IMR-90 (cell line): ENCODE measurements at regions not wholly inside any gene's neighbourhood (a gene's known extent, or its start where the extent isn't known, plus 50 kb on each side); places are given as distances from the start of the nearest gene placed in this dataset.

Source experiments
- MXI1 ChIP-seq: IDR thresholded peaks from 2 replicates; pipeline ENCODE4 v1.6.1; 2012; ENCODE audit warnings: low read depth, mild to moderate bottlenecking, low read length, moderate library complexity, borderline replicate concordance
- POLR2A ChIP-seq: IDR thresholded peaks from 2 replicates; pipeline ENCODE4 v1.6.1; 2012; ENCODE audit warnings: mild to moderate bottlenecking, low read depth, low read length
- RFX5 ChIP-seq: IDR thresholded peaks from 2 replicates; pipeline ENCODE4 v1.8.0; 2012; ENCODE audit warnings: low read depth, mild to moderate bottlenecking, low read length, moderate library complexity
- SMC3 ChIP-seq: fragments of 150-350 bp; IDR thresholded peaks from 2 replicates; pipeline ENCODE4 v1.6.1; 2016; ENCODE audit warnings: low read depth, mild to moderate bottlenecking, antibody characterized with exemption, low read length, moderate library complexity
- TF ChIP-seq, protein P1 (sequence below): conservative IDR thresholded peaks from 2 replicates; pipeline ENCODE4 v1.5.1; 2012; ENCODE audit warnings: mild to moderate bottlenecking, low read depth, low read length, improper control_type of control experiment

DNA sequence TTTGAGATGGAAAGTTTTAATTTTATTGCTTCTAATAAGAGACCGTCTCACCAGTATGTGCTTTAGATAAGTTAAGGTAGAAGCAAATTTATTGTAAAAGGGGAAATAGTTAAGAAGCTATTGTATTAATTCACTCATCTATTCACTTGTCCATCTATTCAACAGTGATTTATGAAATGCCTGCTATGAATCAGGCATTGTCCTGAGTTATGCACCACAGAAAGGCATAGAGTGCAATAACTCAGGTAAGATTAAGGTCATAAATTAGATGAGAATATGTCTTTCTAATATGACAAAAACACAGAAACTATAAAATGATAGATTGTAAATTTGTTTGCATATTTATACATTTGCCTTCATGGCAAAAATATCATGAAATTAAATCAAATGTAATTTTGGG lies 379.3 kb upstream of the PCDH15 start:
- TF ChIP-seq, protein P1, sequence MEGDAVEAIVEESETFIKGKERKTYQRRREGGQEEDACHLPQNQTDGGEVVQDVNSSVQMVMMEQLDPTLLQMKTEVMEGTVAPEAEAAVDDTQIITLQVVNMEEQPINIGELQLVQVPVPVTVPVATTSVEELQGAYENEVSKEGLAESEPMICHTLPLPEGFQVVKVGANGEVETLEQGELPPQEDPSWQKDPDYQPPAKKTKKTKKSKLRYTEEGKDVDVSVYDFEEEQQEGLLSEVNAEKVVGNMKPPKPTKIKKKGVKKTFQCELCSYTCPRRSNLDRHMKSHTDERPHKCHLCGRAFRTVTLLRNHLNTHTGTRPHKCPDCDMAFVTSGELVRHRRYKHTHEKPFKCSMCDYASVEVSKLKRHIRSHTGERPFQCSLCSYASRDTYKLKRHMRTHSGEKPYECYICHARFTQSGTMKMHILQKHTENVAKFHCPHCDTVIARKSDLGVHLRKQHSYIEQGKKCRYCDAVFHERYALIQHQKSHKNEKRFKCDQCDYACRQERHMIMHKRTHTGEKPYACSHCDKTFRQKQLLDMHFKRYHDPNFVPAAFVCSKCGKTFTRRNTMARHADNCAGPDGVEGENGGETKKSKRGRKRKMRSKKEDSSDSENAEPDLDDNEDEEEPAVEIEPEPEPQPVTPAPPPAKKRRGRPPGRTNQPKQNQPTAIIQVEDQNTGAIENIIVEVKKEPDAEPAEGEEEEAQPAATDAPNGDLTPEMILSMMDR: no peak
- TF ChIP-seq SMC3: no peak
- no peak for TF ChIP-seq RFX5
- no peak for TF ChIP-seq MXI1
- TF ChIP-seq POLR2A: no peak
